ENCODE measurements at regions not wholly inside any gene's neighbourhood (a gene's known extent, or its start where the extent isn't known, plus 50 kb on each side); places are given as distances from the start of the nearest gene placed in this dataset.
A peak's percentile ranks its signal among the peaks of the same experiment; 100 is the strongest.
"Not testable (repeated sequence)": the region's sequence is repeated elsewhere in the genome, so short reads cannot be mapped to it uniquely, and the experiment has no call there.

DNA sequence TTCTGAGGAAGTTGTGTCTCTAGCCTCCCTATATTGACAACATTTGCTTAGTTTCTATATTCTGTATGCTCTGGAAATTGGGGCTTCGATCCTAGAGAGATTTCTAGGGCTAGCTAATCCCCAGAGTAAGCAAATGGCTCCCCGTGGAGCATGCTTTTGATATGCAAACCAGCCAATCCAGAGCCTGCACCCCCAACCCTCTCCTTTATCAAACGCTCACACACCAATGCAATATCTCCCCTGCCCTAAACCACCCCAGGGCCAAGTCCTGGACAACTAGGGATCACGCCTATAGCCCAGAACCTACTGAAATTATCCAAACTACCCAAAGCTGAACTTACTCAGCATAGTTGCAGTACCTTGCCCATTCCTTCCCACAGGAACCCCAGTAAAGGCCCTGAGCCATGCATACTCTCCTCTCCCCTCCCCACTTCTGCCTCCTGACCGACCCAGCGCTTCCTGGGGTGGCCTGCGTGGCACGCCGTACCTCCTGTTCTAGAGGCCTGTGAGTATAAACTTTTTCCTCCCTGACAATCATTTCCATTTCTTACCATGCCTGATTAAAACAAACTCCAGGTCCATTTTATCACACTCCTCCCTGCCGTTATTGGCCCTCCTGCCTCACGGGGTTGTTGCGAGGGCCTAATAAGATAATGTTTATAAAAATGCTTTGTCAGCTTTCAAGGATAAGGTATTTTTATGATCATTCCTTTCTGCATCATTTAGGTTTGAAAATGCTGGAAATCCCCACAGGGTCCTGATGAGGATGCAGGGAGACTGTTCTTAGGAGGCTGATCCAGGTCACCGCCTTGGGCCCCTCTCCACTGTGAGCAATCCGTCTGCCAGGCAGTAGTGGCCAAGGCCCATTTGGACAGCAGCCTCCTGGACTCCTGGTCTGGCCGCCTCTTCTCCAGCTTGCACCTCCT is 102.7 kb downstream of the TENT5C start:
- no peak for DNase-seq

DNA sequence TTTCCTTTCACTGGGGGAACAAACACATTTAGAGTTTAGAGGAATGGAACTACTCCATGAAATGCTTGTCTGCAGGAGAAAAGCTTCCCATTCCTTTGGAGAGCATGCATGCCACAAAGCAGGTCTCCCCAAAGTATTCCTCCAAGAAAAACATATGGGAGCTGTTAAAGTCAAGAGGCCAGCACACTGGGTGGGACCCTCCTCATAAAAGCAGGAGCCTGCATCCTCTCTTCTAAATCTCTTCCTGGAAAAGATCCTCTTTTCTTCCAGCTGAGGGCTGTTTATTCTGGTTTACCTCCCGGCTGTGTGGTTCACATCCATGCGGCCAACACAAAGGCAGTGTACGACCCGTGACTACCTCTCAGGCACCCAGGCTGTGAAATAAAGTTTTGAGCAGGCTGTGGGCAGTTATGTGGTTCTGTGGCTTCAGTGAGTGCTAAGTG is 103.4 kb downstream of the TENT5C start:
- no peak for DNase-seq

DNA sequence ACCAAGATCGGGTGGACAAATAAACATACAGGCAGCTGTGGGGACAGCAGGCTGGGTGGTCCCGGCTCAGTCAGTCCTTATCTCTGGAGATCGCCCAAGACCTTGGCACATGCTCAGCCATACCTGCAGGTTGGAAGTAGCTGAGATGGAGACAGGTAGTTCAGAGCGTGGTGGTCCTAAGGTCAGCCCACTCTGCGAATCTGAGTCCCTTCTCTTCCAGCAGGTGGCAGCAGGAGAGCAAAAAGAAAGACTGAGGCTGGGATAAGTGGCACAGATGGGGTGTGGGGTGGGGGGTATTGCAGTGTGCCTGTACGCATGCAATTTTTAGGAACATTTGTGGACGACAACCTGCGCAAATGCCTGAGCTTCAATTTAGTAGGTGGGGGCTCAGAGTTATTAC is 104.9 kb downstream of the TENT5C start:
- peak in 1 of 2 experiments; percentile 28 for DNase-seq

DNA sequence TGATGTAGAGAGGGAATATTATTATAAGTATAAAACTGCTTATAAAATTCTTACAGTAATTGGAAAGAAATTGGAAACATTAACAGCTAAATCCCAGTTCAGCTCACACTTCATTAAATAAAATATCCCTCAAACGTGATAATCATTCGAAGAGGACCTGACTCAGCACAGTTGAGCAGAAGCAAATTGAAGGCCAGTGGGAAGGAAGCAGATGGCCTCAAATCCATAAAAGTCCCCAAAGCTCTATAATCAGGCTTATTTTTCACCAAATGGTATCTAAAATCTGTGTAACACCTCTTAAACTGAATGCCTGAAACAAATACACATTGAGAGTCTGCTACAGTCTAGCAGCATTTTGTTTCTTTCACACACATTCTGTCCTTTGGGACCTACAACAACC is 106.8 kb downstream of the TENT5C start:
- no peak for DNase-seq

DNA sequence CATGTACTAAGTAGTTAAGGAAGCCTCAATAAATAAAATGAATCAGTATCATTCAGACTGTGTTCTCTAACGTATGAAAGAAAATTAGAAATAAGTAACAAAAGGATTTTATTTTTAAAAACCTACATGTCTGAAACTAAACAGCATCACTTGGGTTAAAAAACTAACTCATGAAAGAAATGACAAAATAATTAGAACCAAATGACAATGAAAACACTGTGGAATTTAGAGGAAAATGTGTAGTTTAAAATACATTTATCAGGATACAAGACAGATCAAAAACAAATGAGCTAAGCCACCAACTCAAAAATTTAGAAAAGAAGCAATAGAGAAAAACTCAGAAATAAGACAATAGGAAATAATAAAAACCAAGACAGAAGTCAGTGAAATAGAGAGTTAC is 108.7 kb downstream of the TENT5C start:
- no peak for DNase-seq

DNA sequence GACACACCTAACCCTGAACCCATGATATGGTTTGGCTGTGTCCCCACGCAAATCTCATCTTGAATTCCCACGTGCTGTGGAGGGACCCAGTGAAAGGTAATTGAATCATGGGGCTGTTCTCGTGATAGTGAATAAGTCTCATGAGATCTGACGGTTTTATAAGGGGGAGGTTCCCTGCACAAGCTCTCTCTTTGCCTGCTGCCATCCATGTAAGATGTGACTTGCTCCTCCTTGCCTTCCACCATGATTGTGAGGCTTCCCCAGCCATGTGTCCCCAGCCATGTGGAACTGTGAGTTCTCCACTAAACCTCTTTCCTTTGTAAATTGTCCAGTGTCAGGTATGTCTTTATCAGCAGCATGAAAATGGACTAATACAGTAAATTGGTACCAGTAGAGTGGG is 110.2 kb downstream of the TENT5C start:
- DNase-seq: not testable (repeated sequence)

DNA sequence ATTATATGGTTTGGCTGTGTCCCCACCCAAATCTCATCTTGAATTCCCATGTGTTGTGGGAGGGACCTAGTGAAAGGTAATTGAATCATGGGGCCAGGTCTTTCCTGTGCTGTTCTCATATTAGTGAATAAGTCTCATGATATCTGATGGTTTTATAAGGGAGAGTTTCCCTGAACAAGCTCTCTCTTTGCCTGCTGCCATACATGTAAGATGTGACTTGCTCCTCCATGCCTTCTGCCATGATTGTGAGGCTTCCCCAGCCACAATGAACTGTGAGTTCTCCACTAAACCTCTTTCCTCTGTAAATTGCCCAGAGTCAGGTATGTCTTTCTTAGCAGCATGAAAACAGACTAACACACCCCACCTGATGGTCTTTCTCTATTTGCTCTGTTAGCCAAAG is 112.1 kb downstream of the TENT5C start:
- not testable (repeated sequence) for DNase-seq

DNA sequence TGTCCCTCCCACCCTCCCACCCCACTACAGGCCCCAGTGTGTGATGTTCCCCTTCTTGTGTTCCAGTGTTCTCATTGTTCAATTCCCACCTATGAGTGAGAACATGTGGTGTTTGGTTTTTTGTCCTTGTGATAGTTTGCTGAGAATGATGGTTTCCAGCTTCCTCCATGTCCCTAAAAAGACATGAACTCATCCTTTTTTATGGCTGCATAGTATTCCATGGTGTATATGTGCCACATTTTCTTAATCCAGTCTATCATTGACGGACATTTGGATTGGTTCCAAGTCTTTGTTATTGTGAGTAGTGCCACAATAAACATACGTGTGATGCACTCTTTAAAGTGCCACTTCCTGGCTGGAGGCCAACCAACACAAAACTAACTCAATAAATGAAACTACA is 112.7 kb downstream of the TENT5C start:
- DNase-seq: not testable (repeated sequence)

DNA sequence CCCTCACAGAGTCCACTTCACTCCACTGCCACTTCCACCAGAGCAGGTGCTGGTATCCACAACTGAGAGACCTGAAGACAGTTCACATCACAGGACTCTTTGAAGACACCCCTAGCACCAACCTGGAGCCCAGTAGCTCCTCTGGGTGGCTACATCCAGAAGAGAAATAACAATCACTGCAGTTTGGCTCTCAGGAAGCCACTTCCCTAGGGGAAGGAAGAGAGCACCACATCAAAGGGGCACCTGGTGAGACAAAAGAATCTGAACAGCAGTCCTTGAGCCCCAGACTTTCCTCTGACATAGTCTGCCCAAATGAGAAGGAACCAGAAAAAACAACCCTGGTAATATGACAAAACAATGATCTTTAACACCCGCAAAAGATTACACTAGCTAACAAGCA is 113.2 kb downstream of the TENT5C start:
- DNase-seq: no peak

DNA sequence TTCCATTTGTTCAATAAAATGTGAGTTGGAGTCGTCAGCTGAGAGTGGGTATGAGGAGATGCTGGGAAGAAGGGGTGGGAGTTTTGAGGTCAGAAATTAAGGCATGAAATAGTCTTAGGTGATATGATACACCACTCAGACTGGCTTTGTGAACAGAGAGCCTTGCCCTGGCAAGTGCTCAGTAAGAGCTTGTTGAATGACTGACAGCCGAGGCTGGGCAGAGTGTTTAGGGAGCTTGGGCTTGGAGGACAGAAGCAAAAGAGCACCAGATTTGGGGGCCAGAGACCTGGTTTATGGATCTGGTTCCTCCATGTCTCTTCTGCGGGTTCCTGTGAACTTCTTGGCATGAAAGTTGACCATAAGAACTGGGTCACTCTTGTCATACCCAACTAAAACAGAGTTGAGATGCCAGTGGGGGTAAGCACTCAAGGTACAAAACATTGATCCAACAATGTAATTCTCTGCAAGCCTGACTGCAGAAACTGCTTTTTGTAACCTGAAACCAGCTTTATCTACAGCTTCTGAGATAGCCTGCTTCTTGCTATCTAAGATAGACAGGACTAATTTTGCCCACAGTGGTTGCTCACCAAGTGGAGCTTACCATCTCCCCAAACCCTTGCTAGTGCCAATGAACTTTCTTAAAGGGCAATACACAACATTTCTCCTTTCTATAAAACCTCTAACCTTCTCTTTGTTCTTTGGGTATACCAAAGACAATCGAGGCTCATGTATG is 126.4 kb downstream of the TENT5C start:
- peak in 1 of 2 experiments; percentile 20 for DNase-seq

DNA sequence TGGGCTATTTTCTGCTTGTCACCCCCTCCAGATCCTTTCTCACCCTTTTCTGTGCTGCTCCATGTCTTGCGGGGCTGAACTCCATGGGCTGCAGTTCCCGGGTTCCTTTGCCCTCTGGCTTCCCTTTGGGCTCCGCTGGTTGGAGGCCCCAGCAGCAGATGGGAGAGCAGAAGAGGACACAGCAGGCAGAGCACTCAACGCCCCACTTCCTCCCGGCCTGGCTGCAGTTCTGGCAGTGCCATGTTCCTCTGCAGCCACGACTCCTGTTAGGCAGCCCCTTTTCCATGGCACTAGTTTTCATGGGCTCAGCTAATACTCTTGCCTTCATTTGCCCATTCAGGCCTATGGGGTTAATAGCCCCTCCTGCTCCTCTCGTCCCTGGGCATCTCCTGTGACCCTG is 127.1 kb downstream of the TENT5C start:
- DNase-seq: no peak

DNA sequence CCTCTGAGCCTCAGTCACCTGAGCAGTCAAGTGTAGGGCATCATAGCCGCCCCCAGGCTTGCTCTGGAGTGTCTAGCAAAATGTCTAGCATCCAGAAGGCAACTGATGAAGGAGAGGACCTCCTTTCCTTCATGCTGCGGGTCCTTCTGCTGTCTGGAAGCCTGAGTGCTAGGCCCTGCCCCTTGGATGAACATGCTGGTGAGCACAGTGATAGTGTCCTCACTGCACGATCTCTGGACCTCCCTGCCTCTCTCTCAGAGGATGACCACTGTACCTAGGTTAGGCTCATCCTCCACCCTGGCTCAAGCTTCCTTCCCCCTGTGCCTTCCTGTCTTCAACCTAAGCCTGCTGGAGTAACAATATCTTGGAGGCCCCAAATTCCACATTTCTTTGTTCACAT is 128.6 kb downstream of the TENT5C start:
- no peak for DNase-seq

DNA sequence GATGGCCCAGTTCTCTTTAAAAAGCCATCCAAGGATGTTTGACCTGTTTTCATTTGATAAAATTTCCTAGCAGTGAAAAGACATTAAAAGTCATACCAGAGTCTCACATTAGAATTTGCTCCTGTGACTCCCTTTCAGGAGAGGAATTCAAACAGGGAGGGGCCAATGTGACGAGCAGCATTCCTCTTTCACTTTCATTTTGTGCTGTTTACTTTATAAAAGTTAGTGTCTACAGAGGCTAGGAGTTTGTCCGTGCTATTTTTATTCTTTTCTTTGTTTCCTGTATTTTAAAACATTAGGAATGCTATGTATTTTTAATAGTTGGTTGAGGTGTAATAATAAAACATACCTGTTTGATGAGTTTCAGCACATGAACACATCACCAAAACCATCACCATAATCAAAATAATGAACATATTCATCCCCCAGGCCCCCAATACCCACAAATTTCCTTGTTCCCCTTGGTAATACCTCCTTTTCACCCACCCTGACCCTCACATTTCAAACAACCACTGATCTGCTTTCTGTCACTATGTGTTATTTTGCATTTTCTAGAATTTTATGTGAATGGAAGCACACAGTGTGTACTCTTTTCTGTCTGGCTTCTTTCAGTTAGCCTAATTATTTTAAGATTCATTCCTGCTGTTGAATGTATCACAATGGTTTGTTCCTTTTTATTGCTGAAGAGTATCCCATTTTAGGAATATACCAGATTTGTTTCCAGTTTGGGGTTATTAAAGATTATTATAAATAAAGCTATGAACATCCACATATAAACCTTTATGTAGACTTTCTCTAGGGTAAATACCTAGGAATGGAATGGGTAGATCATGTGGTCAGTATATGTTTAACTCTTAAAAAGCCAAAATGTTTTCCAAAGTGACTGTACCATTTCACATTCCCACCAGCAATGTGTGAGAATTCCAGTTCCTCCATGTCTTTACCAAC is 129.5 kb downstream of the TENT5C start:
- DNase-seq: no peak

DNA sequence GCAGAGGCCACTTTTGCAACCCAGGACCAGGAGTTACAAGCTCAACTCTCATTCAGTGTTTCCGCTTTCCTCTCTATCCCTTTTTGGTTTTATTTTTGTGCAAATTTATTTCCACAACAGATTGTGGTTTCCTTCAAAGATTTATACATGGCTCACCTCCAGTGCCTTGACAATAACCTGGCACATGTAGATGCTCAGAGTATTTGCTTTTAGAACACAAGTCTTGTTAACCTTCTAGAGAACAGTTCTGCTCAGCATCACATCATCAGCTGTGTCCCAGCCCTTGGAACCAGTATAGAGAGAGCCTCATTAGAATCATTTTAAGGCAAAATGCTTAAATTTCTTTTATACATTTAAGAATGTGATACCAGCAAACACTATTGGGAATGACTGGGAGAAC is 133.7 kb downstream of the TENT5C start:
- DNase-seq: no peak

DNA sequence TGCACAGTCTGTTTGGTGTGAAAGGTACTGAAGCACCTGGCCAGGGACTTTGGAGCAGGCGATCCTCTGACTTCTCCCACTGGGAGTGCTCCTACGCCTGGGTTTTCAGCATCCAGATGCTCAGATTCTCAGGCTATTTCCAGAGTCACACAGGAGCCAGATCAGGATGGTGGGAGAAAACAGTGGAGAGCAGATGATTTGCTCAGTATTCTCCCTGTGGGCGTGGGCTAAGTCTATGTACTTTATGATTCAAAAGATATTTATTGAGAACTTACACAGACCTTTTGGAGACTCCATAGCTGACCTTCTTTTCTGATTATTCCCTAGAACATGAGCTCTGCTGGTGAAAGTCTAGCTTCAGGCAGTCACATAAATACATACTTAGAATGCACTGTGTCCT is 134.6 kb downstream of the TENT5C start:
- no peak for DNase-seq

DNA sequence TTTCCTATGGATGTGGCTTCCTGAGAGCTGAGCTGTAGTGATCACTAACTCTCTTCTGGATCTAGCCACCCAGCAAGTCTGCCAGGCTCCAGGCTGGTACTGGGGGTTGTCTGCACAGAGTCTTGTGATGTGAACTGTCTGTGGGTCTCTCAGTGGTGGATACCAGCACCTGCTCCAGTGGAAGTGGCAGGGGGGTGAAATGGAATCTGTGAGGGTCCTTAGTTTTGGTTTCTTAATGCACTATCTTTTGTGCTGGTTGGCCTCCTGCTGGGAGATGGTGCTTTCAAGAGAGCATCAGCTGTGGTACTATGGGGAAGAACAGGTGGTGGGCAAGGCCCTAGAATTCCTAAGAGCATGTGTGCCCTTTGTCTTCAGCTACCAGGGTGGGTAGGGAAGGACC is 140.7 kb downstream of the TENT5C start:
- not testable (repeated sequence) for DNase-seq

DNA sequence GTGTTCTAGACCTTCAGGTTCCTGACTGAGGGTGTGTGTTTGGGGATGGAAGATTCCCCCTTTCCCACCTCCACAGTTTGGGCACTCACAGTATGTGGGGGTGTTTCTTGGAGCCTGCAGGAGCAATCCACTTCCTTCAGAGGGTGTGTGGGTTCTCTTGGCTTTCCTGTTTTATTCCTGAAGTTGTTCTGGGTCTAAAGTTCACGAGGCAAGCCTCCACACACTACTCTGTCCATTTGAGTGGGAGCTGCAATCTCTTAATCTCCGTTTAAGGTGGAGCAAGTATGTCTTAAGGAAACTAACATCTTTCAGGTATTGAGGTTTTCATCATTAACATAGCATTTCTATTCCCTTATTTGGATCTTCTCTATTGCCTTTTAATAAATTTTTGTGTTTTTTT is 141.8 kb downstream of the TENT5C start:
- DNase-seq: no peak

DNA sequence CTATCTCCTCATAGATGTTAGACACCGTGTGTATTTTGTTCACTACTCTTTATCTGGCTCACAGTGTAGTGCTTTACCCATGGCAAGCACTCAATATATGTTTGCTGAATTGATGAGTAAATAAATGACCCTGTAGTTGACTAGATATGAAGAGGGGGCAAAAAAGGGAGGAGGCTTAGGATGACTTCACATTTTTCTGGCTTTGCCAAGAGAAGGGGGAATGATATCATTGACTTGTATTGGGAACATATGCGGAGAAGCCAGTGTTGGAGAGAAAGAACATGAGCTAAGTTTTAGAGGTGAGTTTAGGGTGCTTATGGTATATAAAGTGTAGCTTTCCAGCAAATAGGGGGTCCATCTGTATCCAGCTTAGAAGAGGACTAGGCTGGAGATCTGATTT is 145.5 kb downstream of the TENT5C start:
- DNase-seq: no peak

DNA sequence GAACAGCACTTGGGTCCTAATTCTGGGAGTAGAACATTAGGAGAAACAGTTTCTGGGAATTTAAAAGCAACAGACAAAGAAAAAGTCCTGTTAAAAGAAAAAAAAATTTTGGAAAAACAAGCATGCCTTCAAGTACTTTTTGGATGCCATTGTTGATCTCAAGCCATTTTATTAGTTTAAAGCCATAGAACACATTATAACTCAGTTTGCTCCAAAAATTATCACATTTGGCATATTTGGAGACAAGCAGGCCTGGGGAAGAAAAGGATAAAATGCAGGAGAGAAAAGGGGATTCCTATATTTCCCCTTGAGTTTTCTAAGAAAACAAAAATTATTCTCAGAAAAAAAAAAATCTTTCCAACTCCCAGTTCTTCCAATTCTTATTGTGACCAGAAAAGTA is 146.8 kb downstream of the TENT5C start:
- DNase-seq: no peak

DNA sequence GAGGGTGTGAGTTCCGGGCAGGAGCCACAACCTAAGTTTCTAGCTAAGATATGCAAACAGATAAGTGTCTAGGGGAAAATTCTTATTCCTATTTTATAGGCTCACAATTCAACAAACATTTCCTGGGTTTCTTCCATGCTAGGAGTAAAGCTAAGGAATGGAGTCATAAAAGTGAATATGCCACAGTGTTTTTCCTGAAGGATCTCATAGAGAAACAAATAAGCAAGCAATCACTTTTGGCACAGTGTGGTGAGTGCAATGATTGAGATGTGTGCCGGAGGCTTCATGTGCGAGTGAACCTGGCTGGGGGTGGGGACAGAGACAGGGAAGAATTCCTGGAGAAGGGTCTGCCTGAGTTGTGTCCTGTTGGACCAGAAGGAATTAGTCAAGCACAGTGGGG is 147.4 kb downstream of the TENT5C start:
- no peak for DNase-seq

DNA sequence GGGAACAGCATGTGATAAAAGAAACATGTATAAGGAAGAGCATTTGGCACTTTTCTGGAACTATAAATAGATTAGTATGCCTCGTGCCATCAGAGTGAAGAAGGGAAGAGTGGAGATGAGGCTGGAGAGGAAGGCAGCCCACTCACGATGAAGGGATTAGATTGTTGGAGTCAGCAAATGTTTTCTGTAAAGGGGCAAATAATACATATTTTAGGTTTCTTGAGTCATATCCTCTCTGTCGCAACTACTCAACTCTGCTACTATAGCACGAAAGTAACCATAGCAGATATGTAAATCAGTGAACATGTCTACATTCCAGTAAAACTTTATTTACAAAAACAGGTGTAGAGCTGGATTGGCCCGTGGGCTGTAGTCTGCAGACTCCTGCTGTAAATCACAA is 147.8 kb downstream of the TENT5C start:
- DNase-seq: no peak

DNA sequence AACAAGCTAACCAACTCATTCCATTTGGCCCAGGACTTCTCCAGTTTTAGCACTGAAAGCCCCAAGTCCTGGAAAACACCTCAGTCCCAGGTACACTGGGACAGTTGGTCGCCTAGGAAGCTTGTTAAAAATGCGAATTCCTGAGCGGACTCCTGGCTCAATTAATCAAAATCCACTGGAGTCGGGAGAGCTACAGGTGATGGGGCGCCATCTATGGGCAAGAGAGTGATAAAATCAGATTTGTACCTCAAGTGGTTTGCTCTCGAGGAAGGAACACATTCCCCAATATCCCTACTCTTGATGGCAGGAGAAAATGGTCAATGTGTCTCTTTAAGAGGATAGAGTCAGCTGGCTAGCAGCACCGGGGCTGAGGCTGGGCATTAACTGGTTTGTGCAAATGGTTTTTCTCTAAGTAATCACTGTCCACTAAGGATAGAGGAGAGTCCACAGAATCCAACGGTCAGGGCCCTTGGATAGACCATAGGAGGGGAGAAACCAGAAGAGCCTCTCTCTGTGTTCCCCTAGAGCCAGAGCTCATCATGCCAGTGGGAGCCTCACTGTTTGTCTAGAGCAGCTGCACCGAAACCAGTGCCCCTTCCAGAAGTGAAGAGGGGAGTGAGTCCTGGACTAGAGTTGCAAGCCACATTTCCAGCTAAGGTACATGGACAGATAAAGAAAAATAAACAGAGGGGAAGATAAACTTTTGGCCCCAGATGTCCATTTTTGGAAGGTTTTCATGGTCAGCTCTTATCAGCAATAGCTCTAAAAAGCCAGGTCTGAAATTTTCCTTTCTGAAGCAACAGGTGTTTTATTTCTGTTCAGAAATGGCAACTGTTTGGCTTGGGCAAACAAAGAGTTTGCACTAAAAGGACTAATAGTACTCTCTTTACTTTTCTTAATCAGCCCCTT is 148.5 kb downstream of the TENT5C start:
- peak; percentile 69 to 88 for DNase-seq
